GM21529 (cell line): ENCODE measurements at regions not wholly inside any gene's neighbourhood (a gene's known extent, or its start where the extent isn't known, plus 50 kb on each side); places are given as distances from the start of the nearest gene placed in this dataset.
A peak's percentile ranks its signal among the peaks of the same experiment; 100 is the strongest.
"Not testable (repeated sequence)": the region's sequence is repeated elsewhere in the genome, so short reads cannot be mapped to it uniquely, and the experiment has no call there.

Source experiments
- ATAC-seq: cut with Tn5 transposase; IDR thresholded peaks from one replicate; pipeline ENCODE4 v1.9.1; 2021; ENCODE audit not compliant: unreplicated experiment

DNA sequence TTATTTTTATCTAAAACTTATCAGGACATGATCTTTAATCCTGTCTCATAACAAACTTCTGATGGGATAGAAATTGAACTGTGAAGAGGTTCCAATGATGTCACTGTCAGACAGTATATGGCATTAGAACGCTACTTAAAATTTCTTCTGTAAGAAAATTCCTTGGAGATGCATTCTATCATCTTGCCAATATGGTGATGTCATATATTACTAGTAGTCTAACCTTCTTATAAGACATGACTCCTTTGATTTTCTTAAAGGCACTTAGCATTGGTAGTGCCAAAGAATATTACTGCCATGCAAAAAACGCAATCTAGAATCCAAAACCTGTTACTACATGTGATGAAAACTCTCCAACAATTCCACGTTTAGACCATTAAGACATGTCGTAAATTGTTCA lies 131.1 kb downstream of the SLC25A46 start:
- no peak for ATAC-seq

GRCh38 chr5:110872200-110872599 lies 133.4 kb downstream of the SLC25A46 start:
- no peak for ATAC-seq

- ATAC-seq: no peak
Observed at GRCh38 chr5:110872963-110873362, 134.2 kb downstream of the SLC25A46 start.

- ATAC-seq: no peak
Observed at GRCh38 chr5:110873773-110874437, 135.1 kb downstream of the SLC25A46 start.

GRCh38 chr5:110875115-110875514 lies 136.3 kb downstream of the SLC25A46 start:
- not testable (repeated sequence) for ATAC-seq

DNA sequence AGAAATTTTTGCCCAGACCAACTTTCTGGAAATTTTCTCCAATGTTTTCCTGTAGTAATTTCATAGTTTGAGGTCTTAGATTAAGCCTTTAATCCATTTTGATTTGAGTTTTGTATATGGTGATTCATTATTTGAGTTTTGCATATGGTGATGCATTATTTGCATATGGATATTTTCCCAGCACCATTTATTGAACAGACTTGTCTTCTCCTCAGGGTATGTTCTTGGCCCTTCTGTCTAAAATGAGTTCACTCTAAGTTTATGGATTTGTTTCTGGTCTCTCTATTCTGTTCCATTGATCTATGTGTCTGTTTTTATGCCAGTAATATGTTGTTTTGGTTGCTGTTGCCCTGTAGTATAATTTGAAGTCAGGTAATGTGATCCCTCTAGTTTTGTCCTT lies 139.3 kb downstream of the SLC25A46 start:
- ATAC-seq: no peak

- ATAC-seq: no peak
Observed at GRCh38 chr5:110879675-110880074, 140.9 kb downstream of the SLC25A46 start.

DNA sequence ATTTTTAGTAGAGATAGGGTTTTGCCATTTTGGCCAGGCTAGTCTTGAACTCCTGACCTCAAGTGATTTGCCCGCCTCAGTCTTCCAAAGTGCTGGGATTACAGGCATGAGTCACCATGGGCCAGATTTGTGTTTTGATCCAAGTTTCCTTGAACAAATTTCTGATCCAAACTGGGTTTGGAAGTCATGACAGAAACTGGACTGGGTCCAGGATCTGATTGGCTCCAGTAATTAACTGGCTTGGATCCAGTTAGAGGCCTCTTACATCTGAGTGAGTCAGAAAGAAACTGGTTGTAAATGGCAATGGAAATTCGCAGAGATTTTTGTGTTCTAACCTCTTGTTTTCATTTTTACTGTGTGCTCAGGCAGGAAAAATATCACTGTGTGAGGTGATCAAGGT lies 141.6 kb downstream of the SLC25A46 start:
- no peak for ATAC-seq

GRCh38 chr5:110884005-110884404 lies 145.2 kb downstream of the SLC25A46 start:
- no peak for ATAC-seq

- not testable (repeated sequence) for ATAC-seq
Observed at GRCh38 chr5:110887170-110887569, 148.4 kb downstream of the SLC25A46 start.

DNA sequence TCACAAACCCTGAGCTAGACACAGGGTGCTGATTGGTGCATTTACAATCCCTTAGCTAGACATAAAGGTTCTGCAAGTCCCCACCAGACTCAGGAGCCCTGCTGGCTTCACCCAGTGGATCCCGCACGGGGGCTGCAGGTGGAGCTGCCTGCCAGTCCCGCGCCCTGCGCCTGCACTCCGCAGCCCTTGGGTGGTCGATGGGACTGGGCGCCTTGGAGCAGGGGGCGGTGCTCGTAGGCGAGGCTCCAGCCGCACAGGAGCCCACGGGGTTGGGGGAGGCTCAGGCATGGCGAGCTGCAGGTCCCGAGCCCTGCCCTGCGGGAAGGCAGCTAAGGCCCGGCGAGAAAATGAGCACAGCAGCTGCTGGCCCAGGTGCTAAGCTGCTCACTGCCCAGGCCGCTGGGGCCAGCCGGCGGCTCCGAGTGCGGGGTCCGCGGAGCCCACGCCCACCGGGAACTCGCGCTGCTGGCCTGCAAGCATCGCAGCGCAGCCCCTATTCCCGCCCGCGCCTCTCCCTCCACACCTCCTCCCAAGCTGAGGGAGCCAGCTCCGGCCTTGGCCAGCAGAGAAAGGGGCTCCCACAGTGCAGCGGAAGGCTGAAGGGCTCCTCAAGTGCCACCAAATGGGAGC lies 155.2 kb downstream of the SLC25A46 start:
- ATAC-seq: not testable (repeated sequence)

DNA sequence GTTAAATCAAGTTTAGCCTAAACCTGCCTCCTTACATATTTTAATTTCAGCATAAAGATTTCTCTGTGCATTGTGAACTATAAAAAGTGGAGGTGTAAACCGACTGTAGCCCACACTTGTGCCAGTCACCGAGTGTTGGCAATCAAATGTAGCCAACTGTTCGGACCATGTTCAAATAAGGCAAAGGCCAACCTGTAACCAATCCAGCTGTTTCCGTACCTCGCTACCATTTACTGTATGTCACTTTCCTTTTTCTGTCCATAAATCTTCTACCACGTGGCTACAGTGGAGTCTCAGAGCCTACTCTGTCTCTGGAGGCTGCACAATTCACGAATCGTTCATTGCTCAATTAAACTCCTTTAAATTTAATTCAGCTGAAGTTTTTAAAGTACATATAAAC lies 156.0 kb downstream of the SLC25A46 start:
- ATAC-seq: no peak

GRCh38 chr5:110896901-110897300 lies 158.1 kb downstream of the SLC25A46 start:
- no peak for ATAC-seq

- peak; percentile 78 for ATAC-seq
Observed at GRCh38 chr5:110899566-110900412, 161.0 kb downstream of the SLC25A46 start.

- ATAC-seq: peak; percentile 28
Observed at GRCh38 chr5:110900829-110901228, 162.0 kb downstream of the SLC25A46 start.

DNA sequence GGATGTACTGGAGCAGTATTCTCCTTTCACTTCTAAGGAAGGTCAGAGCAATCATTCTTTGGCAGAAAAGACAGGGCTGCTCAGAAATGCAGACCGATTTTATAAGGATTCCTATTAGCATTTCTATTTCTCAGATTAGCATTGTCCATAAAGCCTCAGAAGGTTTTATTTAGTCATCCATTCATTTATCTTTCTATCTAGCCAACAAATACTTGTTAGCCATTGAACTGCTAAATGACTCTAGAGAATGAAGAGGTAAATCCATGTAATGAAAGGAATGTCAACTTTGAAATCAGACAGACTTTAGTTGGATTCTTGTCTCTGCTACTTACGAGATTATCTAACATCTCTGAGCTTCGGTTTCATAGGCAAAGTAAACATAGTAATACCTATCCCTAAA lies 165.2 kb downstream of the SLC25A46 start:
- ATAC-seq: no peak

GRCh38 chr5:110908848-110909247 lies 162.7 kb upstream of the TSLP start:
- no peak for ATAC-seq

GRCh38 chr5:110909415-110909814 lies 162.1 kb upstream of the TSLP start:
- peak; percentile 51 for ATAC-seq

- ATAC-seq: no peak
Observed at GRCh38 chr5:110909950-110910349, 161.6 kb upstream of the TSLP start.

GRCh38 chr5:110913221-110913620 lies 158.3 kb upstream of the TSLP start:
- no peak for ATAC-seq

DNA sequence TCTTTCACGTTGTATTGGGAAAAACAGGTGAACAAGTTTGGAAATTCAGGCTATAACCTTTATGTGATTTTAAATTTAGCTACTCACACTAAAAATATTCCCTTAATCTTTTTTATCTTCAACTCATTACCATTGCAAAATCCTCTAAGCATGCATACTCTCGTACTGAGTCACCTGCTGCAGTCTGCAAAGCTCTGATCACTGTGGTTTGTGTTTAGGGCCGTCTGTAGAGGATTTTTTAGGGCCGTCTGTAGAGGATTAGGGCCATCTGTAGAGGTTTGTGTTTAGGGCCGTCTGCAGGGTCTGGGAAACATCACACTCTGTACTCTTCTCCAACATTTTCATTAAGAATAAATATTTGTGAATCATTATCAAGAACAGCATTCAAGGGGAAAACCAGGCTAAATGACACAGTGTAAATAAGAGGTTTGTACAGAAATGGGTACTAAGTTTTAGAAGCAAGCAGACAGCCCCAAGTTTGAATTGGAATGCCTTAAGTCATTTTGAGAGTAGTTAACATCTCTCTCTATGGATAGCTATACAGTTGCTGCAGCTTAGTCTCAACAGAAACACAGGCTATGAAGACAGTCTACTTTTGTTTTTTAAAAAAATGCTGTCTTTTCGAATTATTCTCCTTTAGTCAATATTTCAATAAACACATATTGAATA lies 155.0 kb upstream of the TSLP start:
- peak; percentile 69 for ATAC-seq
